A549 (cell line): ENCODE measurements at regions not wholly inside any gene's neighbourhood (a gene's known extent, or its start where the extent isn't known, plus 50 kb on each side); places are given as distances from the start of the nearest gene placed in this dataset.
"Not testable (repeated sequence)": the region's sequence is repeated elsewhere in the genome, so short reads cannot be mapped to it uniquely, and the experiment has no call there.

ENCODE experiments used
- FOSL2 ChIP-seq, 2 experiments: fragments of 450-650 bp in 1 of 2; fragments of >200 bp in 1 of 2; sonication (Bioruptor Twin) in 1 of 2; formaldehyde crosslinking; IDR thresholded peaks; 2 replicates each; pipeline versions ENCODE4 v1.5.0 to v1.6.1; 2016 to 2020; ENCODE audit warnings: mild to moderate bottlenecking in 1 of 2, moderate library complexity in 1 of 2
- RFX5 ChIP-seq: fragments of 450-650 bp; IDR thresholded peaks from 2 replicates; pipeline ENCODE4 v1.7.1; 2014; ENCODE audit warnings: antibody characterized with exemption, mild to moderate bottlenecking, moderate library complexity
- TF ChIP-seq, protein P1 (sequence below): fragments of >200 bp; sonication (Bioruptor Twin); formaldehyde crosslinking; IDR thresholded peaks from 3 replicates; pipeline ENCODE4 v1.5.1; 2016

DNA sequence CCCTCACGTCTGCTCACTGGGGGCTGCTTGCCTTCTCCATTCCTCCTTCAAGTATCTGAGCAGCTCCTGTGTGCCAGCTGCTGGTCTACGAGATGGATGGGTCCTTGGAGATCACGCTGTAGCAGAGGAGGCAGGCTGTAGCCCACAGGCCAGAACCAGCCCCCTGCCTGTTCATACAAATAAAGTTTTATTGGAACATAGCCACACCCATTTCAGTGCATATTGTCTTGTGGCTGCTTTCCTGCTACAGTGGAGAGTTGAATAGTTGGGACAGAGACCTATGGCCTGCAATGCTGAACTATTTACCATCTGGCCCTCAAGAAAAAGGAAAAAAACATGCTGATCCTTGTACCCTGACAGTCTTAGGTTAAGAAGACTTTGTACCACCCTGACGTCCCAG is 136.8 kb upstream of the HMX1 start:
- TF ChIP-seq RFX5; FOSL2 (IDR thresholded peaks at IDR 0.05); FOSL2 (CRISPR knock-in tag; IDR thresholded peaks at IDR 0.05): not testable (repeated sequence)
- TF ChIP-seq, protein P1, sequence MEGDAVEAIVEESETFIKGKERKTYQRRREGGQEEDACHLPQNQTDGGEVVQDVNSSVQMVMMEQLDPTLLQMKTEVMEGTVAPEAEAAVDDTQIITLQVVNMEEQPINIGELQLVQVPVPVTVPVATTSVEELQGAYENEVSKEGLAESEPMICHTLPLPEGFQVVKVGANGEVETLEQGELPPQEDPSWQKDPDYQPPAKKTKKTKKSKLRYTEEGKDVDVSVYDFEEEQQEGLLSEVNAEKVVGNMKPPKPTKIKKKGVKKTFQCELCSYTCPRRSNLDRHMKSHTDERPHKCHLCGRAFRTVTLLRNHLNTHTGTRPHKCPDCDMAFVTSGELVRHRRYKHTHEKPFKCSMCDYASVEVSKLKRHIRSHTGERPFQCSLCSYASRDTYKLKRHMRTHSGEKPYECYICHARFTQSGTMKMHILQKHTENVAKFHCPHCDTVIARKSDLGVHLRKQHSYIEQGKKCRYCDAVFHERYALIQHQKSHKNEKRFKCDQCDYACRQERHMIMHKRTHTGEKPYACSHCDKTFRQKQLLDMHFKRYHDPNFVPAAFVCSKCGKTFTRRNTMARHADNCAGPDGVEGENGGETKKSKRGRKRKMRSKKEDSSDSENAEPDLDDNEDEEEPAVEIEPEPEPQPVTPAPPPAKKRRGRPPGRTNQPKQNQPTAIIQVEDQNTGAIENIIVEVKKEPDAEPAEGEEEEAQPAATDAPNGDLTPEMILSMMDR, result not testable (repeated sequence)
